NB4 (cell line): ENCODE measurements at regions not wholly inside any gene's neighbourhood (a gene's known extent, or its start where the extent isn't known, plus 50 kb on each side); places are given as distances from the start of the nearest gene placed in this dataset.

ENCODE experiments used
- CTCF ChIP-seq: IDR thresholded peaks from one replicate; pipeline ENCODE4 v1.5.1; 2012; ENCODE audit warnings: low read depth, low read length
- MAX ChIP-seq: IDR thresholded peaks from 2 replicates; pipeline ENCODE4 v1.6.1; 2011; ENCODE audit warnings: low read depth, low read length
- POLR2A ChIP-seq: IDR thresholded peaks from 2 replicates; pipeline ENCODE4 v1.6.1; 2011; ENCODE audit warnings: mild to moderate bottlenecking; ENCODE audit not compliant: insufficient read length; ENCODE audit errors: extremely low read depth

GRCh38 chr9:12413986-12414385, 279.2 kb upstream of the TYRP1 start:
- TF ChIP-seq CTCF (no peak), POLR2A (no peak), MAX (no peak)
